CD4-positive, alpha-beta T cell (primary cell): ENCODE measurements at regions not wholly inside any gene's neighbourhood (a gene's known extent, or its start where the extent isn't known, plus 50 kb on each side); places are given as distances from the start of the nearest gene placed in this dataset.

Experiments
- ATAC-seq: fragments of 200-7000 bp; cut with Tn5 transposase; one replicate; pipeline ENCODE4 v1.10.0; 2022; ENCODE audit warnings: mild to moderate bottlenecking; ENCODE audit not compliant: poor library complexity
- CTCF ChIA-PET: fragments of 350-600 bp; sonication (Branson Sonifier 250); formaldehyde crosslinking; loops from one replicate; lab custom pipeline; 2021; ENCODE audit warnings: antibody characterized with exemption, inconsistent platforms; lab: Charles Lee
- POLR2A ChIA-PET: fragments of 350-600 bp; sonication (Branson Sonifier 250); formaldehyde crosslinking; loops from one replicate; lab custom pipeline; 2021; ENCODE audit warnings: antibody characterized with exemption, inconsistent platforms; lab: Charles Lee
- DNase-seq, 14 experiments: peaks; one replicate each; pipeline ENCODE4 v3.0.0-alpha.2; 2013 to 2020; ENCODE audit warnings: mixed read lengths in 2 of 14
- H3K27ac ChIP-seq, 2 donors: one replicate each; pipeline versions ENCODE4 v1.5.1 to v1.7.0; 2013; ENCODE audit warnings: low read length in 2 of 2, low read depth in 1 of 2, mild to moderate bottlenecking in 1 of 2
- H3K27me3 ChIP-seq, 2 experiments: 1 replicate in 1 of 2; 2 replicates in 1 of 2; pipeline versions ENCODE4 v1.6.1 to v1.7.0; 2013; ENCODE audit warnings: low read length in 2 of 2, control low read depth in 1 of 2, mild to moderate bottlenecking in 1 of 2, moderate library complexity in 1 of 2; ENCODE audit not compliant: insufficient read depth in 2 of 2, control insufficient read depth in 1 of 2
- H3K36me3 ChIP-seq: one replicate; pipeline ENCODE4 v1.6.1; 2013; ENCODE audit warnings: low read length, control low read depth; ENCODE audit not compliant: insufficient read depth
- H3K4me1 ChIP-seq: one replicate; pipeline ENCODE4 v1.6.1; 2013; ENCODE audit warnings: low read length, control low read depth; ENCODE audit not compliant: insufficient read depth
- H3K4me3 ChIP-seq: one replicate; pipeline ENCODE4 v1.5.1; 2013; ENCODE audit warnings: mild to moderate bottlenecking, low read length, moderate library complexity
- H3K9me3 ChIP-seq, 2 experiments: 1 replicate in 1 of 2; 2 replicates in 1 of 2; pipeline versions ENCODE4 v1.6.1 to v1.7.0; 2013; ENCODE audit warnings: low read length in 2 of 2, mild to moderate bottlenecking in 2 of 2, control low read depth in 1 of 2, moderate library complexity in 1 of 2; ENCODE audit not compliant: control insufficient read depth in 1 of 2, insufficient read depth in 1 of 2
- H3K27ac Mint-ChIP-seq: one replicate; pipeline ENCODE4 v1.8.0; 2020; ENCODE audit warnings: mixed read lengths
- H3K27me3 Mint-ChIP-seq: one replicate; pipeline ENCODE4 v1.8.0; 2021; ENCODE audit warnings: mixed read lengths
- H3K36me3 Mint-ChIP-seq: one replicate; pipeline ENCODE4 v1.8.0; 2021; ENCODE audit warnings: low read depth, mixed read lengths
- H3K4me1 Mint-ChIP-seq: one replicate; pipeline ENCODE4 v1.8.0; 2021; ENCODE audit warnings: low read depth, mixed read lengths
- H3K4me3 Mint-ChIP-seq: one replicate; pipeline ENCODE4 v1.8.0; 2020; ENCODE audit warnings: mild to moderate bottlenecking, mixed read lengths
- H3K9me3 Mint-ChIP-seq: one replicate; pipeline ENCODE4 v1.8.0; 2020; ENCODE audit warnings: mixed read lengths
- intact Hi-C, 2 experiments: fragments of 100-400 bp; cut with DNase I in 1 of 2; cut with micrococcal nuclease in 1 of 2; formaldehyde crosslinking; loops; one replicate each; pipeline versions ENCODE4 v1.15.1 to v1.9.0; 2023 to 2025; cut with DNase I, micrococcal nuclease
- TF ChIP-seq, protein P1 (sequence below): fragments of 200-600 bp; IDR thresholded peaks from one replicate; pipeline ENCODE4 v1.8.0; 2022; ENCODE audit warnings: antibody characterized with exemption, mild to moderate bottlenecking

DNA sequence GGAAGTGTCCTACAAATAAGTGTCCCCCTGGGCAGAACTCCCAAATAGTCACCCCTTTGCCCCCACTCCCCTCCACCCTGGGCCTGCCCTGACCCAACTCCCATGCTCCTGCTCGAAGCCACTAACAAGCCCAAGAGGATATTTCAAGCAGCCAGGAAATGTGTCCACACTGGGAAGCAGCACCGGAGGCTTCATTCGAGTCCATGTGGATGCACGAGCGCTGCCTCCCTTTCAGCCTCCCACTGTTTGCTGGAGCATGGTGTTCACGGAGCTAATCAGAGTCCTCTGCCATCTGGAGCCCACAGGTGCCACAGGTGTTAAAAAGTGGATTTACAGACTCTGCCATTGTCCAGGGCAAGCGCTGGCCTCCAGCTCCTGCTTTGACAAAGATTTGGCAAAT is 177.6 kb downstream of the TTLL2 start:
- ATAC-seq (no peak), DNase-seq (no peak)
- intact Hi-C loops = no loop called here
- Mint-ChIP-seq H3K4me1 (no peaks in the 10 kb centered on the region), H3K27ac (no peak overlapping the region), H3K9me3 (no peaks in the 10 kb centered on the region), H3K27me3 (no peaks in the 10 kb centered on the region), H3K4me3 (no peak overlapping the region), H3K36me3 (no peaks in the 10 kb centered on the region)
- H3K36me3 ChIP-seq = no peaks in the 10 kb centered on the region
- no peak overlapping the region for H3K27ac ChIP-seq
- POLR2A ChIA-PET = no interaction called here
- CTCF ChIA-PET = no interaction called here
- TF ChIP-seq, protein P1, sequence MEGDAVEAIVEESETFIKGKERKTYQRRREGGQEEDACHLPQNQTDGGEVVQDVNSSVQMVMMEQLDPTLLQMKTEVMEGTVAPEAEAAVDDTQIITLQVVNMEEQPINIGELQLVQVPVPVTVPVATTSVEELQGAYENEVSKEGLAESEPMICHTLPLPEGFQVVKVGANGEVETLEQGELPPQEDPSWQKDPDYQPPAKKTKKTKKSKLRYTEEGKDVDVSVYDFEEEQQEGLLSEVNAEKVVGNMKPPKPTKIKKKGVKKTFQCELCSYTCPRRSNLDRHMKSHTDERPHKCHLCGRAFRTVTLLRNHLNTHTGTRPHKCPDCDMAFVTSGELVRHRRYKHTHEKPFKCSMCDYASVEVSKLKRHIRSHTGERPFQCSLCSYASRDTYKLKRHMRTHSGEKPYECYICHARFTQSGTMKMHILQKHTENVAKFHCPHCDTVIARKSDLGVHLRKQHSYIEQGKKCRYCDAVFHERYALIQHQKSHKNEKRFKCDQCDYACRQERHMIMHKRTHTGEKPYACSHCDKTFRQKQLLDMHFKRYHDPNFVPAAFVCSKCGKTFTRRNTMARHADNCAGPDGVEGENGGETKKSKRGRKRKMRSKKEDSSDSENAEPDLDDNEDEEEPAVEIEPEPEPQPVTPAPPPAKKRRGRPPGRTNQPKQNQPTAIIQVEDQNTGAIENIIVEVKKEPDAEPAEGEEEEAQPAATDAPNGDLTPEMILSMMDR = no peak
- no peak overlapping the region for H3K4me3 ChIP-seq
- H3K4me1 ChIP-seq = no peaks in the 10 kb centered on the region
- no peaks in the 10 kb centered on the region for H3K9me3 ChIP-seq
- peaks cover 0 to 3% of the 10 kb centered on the region in 2 experiments for H3K27me3 ChIP-seq

DNA sequence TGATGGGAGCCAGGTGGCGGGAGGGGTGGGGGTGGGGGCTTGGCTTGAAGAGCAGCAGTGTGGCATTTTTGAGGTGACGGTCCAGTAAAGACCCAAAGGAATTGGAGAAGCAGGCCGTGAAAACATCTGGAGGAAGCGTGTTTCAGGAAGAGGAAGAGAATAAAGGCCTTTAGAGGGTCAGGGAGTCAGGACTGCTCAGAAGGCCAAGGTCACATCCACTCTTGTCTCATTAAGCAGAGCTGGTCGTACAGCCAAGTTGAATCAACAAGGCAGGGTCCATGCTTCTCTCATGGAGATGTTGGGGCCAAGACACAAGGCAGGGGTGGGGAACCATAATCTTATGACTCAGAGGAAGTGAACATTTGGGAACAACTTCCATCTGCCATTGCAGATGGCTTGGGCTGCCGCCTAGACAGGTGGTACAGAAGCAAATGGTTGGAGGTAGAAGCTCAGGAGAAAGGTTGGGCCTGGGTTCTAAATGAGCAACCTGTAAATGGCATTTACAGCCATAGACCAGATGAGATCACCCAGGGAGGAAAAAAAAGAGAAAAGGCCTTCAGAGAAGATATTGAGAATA is 179.6 kb downstream of the TTLL2 start:
- no peaks in the 10 kb centered on the region for H3K36me3 ChIP-seq
- ChIA-PET POLR2A (no interaction called here), CTCF (no interaction called here)
- ATAC-seq (no peak), DNase-seq (no peak)
- intact Hi-C loops = no loop called here
- Mint-ChIP-seq H3K27me3 (no peaks in the 10 kb centered on the region), H3K27ac (no peak overlapping the region), H3K36me3 (no peaks in the 10 kb centered on the region), H3K9me3 (no peaks in the 10 kb centered on the region), H3K4me3 (no peak overlapping the region), H3K4me1 (no peaks in the 10 kb centered on the region)
- no peaks in the 10 kb centered on the region for H3K27me3 ChIP-seq
- H3K4me3 ChIP-seq = no peak overlapping the region
- H3K9me3 ChIP-seq = no peaks in the 10 kb centered on the region
- TF ChIP-seq, protein P1 = no peak
- no peak overlapping the region for H3K27ac ChIP-seq
- no peaks in the 10 kb centered on the region for H3K4me1 ChIP-seq

DNA sequence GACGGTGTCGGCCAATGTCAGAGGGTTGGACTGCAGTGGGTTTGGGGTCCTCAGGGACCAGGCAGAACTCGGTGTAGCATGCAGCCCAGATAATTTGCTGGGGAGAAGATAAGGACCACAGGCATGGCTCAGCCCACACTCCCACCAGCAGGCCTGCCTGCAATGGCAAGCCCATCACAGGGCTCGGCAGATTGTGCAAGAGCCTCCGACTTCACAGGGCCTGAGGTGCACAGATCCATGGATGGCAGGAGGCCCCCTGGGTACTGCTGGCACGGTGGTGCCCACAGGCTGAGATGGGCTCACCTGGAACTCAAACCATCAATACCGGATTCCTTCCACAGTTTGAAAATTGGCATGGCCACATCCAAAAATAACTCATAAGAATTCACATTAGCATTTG is 180.3 kb downstream of the TTLL2 start:
- H3K27me3 ChIP-seq = peaks cover 0 to 2% of the 10 kb centered on the region in 2 experiments
- ChIA-PET POLR2A (no interaction called here), CTCF (no interaction called here)
- no peaks in the 10 kb centered on the region for H3K36me3 Mint-ChIP-seq
- no peaks in the 10 kb centered on the region for H3K27me3 Mint-ChIP-seq
- H3K9me3 ChIP-seq = no peaks in the 10 kb centered on the region
- H3K4me3 ChIP-seq = no peak overlapping the region
- no peak overlapping the region for H3K4me3 Mint-ChIP-seq
- DNase-seq = no peak
- ATAC-seq = no peak
- H3K9me3 Mint-ChIP-seq = no peaks in the 10 kb centered on the region
- TF ChIP-seq, protein P1 = no peak
- H3K36me3 ChIP-seq = no peaks in the 10 kb centered on the region
- no peak overlapping the region for H3K27ac Mint-ChIP-seq
- H3K4me1 Mint-ChIP-seq = no peaks in the 10 kb centered on the region
- H3K4me1 ChIP-seq = no peaks in the 10 kb centered on the region
- no peak overlapping the region for H3K27ac ChIP-seq
- intact Hi-C loops = no loop called here
